Colonic mucosa (tissue), 4 donors: ENCODE measurements at regions not wholly inside any gene's neighbourhood (a gene's known extent, or its start where the extent isn't known, plus 50 kb on each side); places are given as distances from the start of the nearest gene placed in this dataset.

Source experiments
- DNase-seq: peaks from one replicate; pipeline ENCODE4 v3.0.0-alpha.2; 2020
- H3K27ac ChIP-seq: fragments of 200-600 bp; one replicate; pipeline ENCODE4 v1.8.0; 2021
- H3K27me3 ChIP-seq: fragments of 200-600 bp; one replicate; pipeline ENCODE4 v1.8.0; 2021
- H3K36me3 ChIP-seq: fragments of 200-600 bp; one replicate; pipeline ENCODE4 v1.8.0; 2021
- H3K4me1 ChIP-seq: fragments of 200-600 bp; one replicate; pipeline ENCODE4 v1.8.0; 2021; ENCODE audit warnings: mild to moderate bottlenecking
- H3K4me3 ChIP-seq: fragments of 200-600 bp; one replicate; pipeline ENCODE4 v1.8.0; 2021
- H3K9ac ChIP-seq, 2 donors: one replicate each; pipeline ENCODE4 v1.7.0; 2013; ENCODE audit warnings: control low read depth in 2 of 2, low read depth in 2 of 2, low read length in 2 of 2
- H3K9me3 ChIP-seq: fragments of 200-600 bp; one replicate; pipeline ENCODE4 v1.8.0; 2021
- intact Hi-C: fragments of 100-400 bp; cut with DNase I; formaldehyde crosslinking; loops from one replicate; pipeline ENCODE4 v1.14.1; 2022
- TF ChIP-seq, protein P1 (sequence below): fragments of 200-600 bp; IDR thresholded peaks from one replicate; pipeline ENCODE4 v1.8.0; 2022; ENCODE audit warnings: antibody characterized with exemption, mild to moderate bottlenecking
- donor health status: healthy.
- donor health status: DM: no; HTN: no; CAD: no.
- donor health status: DM: no; HTN: no; CAD: no.

DNA sequence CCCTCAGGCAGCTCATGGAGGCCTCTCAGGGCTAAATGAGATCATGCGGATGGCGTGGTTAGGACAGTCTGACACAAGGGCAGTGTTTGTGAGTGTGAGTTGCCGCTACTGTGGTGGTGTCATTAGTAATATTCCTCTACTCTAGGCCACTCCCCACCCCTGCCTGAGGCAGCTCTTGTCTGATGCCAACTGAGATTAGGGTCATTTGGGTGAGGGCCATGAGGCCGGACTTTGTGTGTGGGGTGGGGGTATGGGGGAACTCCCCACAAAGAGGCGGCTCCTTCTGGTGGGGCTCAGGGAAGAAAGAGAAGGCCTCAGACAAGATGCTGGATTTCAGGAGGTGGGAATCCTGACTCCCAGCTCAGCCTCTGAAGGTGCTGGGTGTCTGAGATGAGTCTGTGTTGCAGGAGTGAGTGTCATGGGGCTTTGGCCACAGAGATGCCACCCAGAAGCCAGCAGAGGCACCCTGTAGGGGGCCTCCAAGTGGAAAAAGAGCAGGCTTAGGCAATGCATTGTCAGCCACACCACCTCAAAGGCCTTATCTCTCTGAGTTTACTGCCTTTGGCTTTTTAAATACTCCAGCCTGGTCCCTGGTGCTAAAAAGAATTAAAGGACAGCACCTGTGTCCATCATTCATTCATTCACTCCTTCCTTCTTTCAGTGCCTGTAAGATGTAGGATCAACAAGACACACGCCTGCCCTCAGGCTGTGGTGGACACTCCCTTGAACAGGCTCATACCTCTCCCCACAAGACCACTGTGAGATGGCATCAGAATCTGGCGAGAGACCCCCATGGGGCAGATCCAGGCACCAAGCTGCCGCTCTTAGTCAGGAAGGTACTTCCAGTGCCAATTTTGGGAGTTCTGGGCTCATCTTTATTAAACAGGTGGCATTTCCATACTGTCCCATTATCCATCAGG, 175.2 kb downstream of the MRPL14 start:
- H3K4me3 ChIP-seq = no peak overlapping the region
- H3K27me3 ChIP-seq = no peaks in the 10 kb centered on the region
- H3K27ac ChIP-seq = no peak overlapping the region
- no peaks in the 10 kb centered on the region for H3K4me1 ChIP-seq
- H3K9me3 ChIP-seq = no peaks in the 10 kb centered on the region
- TF ChIP-seq, protein P1, sequence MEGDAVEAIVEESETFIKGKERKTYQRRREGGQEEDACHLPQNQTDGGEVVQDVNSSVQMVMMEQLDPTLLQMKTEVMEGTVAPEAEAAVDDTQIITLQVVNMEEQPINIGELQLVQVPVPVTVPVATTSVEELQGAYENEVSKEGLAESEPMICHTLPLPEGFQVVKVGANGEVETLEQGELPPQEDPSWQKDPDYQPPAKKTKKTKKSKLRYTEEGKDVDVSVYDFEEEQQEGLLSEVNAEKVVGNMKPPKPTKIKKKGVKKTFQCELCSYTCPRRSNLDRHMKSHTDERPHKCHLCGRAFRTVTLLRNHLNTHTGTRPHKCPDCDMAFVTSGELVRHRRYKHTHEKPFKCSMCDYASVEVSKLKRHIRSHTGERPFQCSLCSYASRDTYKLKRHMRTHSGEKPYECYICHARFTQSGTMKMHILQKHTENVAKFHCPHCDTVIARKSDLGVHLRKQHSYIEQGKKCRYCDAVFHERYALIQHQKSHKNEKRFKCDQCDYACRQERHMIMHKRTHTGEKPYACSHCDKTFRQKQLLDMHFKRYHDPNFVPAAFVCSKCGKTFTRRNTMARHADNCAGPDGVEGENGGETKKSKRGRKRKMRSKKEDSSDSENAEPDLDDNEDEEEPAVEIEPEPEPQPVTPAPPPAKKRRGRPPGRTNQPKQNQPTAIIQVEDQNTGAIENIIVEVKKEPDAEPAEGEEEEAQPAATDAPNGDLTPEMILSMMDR = no peak
- no peak for DNase-seq
- no peaks in the 10 kb centered on the region for H3K36me3 ChIP-seq
- no peak overlapping the region for H3K9ac ChIP-seq
- intact Hi-C loops = loop anchor here (2.0 to 5.0 kb wide), 2 partner anchors 95 to 183 kb away; no protein-coding TSS in a partner anchor

DNA sequence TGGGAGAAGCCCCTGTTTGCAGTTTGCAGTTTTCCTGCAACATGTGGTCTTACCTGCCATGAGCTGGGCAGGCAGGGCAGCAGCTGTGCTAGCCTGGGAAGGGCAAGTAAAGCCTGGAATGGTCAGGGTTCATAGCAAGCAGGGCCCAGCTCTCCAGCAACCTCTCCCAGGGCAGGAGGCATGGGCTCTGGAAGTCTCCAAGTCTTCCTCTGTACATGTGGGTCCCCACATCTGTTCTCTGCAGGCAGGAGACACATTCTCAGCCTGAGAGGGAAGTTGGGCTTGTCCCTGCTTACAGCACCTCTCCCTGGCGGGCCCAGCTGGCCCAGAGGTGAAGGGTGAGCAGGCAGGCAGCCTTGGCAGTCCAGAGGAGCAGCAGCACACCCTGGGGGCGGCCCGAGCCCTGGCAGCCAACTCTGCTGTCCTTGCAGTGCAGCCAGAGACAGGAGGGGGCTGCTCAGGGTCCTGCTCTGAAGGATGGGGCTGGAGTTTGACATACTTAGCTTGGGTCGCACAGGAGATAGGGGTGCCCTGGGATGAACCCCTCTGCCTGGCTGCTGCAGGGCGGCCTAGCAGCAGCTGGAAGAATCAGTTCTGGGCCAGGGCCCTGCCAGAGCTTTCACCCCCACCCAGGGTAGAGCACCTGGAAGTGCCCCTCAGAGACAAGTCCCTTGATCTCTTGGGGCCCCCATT, 176.0 kb downstream of the MRPL14 start:
- peak; percentile 75 for DNase-seq
- no peak overlapping the region for H3K4me3 ChIP-seq
- TF ChIP-seq, protein P1 = peak; percentile 51
- no peak overlapping the region for H3K27ac ChIP-seq
- no peaks in the 10 kb centered on the region for H3K4me1 ChIP-seq
- H3K27me3 ChIP-seq = no peaks in the 10 kb centered on the region
- intact Hi-C loops = loop anchor here (5.0 kb wide), 1 partner anchor 94 kb away; no protein-coding TSS in a partner anchor
- no peaks in the 10 kb centered on the region for H3K36me3 ChIP-seq
- H3K9ac ChIP-seq = no peak overlapping the region
- H3K9me3 ChIP-seq = no peaks in the 10 kb centered on the region

- H3K27me3 ChIP-seq = no peaks in the 10 kb centered on the region
- intact Hi-C loops = loop anchor here (5.0 kb wide), 1 partner anchor 93 kb away; no protein-coding TSS in a partner anchor
- H3K9ac ChIP-seq = no peak overlapping the region
- H3K36me3 ChIP-seq = no peaks in the 10 kb centered on the region
- no peaks in the 10 kb centered on the region for H3K4me1 ChIP-seq
- DNase-seq = no peak
- TF ChIP-seq, protein P1 = no peak
- H3K9me3 ChIP-seq = no peaks in the 10 kb centered on the region
- H3K27ac ChIP-seq = no peak overlapping the region
- no peak overlapping the region for H3K4me3 ChIP-seq
Observed at GRCh38 chr6:43950731-43951062, 176.6 kb downstream of the MRPL14 start.

DNA sequence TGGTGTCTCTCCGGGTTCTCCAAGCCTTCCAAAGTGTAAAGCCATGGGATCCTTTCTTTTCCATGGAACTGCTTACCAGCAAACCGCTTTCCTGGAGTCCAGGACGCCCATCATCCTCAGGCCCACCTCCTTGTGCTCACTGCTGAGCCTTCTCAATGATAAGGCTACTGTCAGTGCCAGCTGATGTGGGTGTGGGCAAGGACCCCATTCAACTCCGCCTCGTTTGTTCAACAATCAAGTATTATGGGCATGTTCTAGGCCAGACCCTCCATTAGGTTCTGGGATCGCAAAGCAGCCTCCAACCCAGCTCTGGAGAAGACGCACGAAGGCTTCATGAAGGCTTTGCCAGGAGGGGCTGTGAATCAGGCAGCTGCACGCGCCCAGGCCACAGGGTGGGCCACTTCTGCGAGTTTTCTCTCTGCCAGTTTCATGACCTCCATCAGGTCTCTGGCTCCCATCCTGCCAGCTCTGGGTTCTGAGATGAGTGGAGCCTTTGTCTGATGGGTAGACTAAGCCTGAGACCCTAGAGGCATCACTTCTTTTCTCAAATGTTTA, 177.1 kb downstream of the MRPL14 start:
- no peaks in the 10 kb centered on the region for H3K9me3 ChIP-seq
- no peak for DNase-seq
- intact Hi-C loops = loop anchor here (5.0 kb wide), 1 partner anchor 93 kb away; no protein-coding TSS in a partner anchor
- TF ChIP-seq, protein P1 = no peak
- H3K27me3 ChIP-seq = no peaks in the 10 kb centered on the region
- no peaks in the 10 kb centered on the region for H3K4me1 ChIP-seq
- no peak overlapping the region for H3K4me3 ChIP-seq
- H3K36me3 ChIP-seq = no peaks in the 10 kb centered on the region
- H3K9ac ChIP-seq = no peak overlapping the region
- no peak overlapping the region for H3K27ac ChIP-seq

DNA sequence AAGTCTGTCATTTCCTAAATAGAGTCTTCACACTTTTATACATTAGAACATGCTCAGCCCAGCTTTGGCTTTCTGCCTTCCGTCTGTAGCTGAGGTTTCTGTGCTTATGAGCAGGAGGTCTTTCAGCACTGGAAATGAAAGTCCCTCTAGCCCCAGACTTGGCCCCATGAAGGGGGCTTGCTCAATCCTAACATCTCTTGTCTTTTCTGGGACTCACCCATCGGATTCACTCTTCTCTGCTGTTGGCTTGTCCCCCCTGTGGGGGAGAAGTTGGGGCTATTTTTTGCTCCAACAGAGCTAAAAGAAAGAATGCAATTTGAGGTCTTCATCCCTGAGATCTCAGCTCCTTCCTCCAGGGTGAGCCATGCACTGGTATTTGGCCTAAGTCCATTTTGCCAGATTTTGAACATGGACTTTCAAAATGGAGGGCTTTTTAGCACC, 177.7 kb downstream of the MRPL14 start:
- intact Hi-C loops = no loop called here
- H3K9me3 ChIP-seq = no peaks in the 10 kb centered on the region
- TF ChIP-seq, protein P1 = no peak
- no peaks in the 10 kb centered on the region for H3K36me3 ChIP-seq
- DNase-seq = no peak
- H3K4me3 ChIP-seq = no peak overlapping the region
- H3K27ac ChIP-seq = no peak overlapping the region
- H3K27me3 ChIP-seq = no peaks in the 10 kb centered on the region
- no peak overlapping the region for H3K9ac ChIP-seq
- no peaks in the 10 kb centered on the region for H3K4me1 ChIP-seq
